GM12878 (cell line): ENCODE measurements at regions not wholly inside any gene's neighbourhood (a gene's known extent, or its start where the extent isn't known, plus 50 kb on each side); places are given as distances from the start of the nearest gene placed in this dataset.

Experiments
- ATAC-seq: fragments of 200-7000 bp; cut with Tn5 transposase; 3 replicates; pipeline ENCODE4 v1.9.1; 2020; ENCODE audit warnings: mild to moderate bottlenecking, moderate library complexity
- BruUV-seq: library from RNA; stranded (reverse); fragments of 400-500 nt; replicated peaks from 2 replicates; lab custom pipeline; 2021; lab: Mats Ljungman, UMichigan
- CTCF ChIA-PET: fragments of 300-600 bp; sonication (Branson Sonifier 250); formaldehyde crosslinking; extraction: SDS; loops from one replicate; lab custom pipeline; 2021; ENCODE audit warnings: inconsistent platforms; lab: Yijun Ruan, JAX
- POLR2A ChIA-PET: fragments of 350-600 bp; formaldehyde crosslinking; extraction: SDS; loops from one replicate; lab custom pipeline; 2021; ENCODE audit warnings: inconsistent platforms; lab: Charles Lee
- RAD21 ChIA-PET: fragments of 300-600 bp; sonication (Branson Sonifier 250); formaldehyde crosslinking; loops from one replicate; lab custom pipeline; 2023; ENCODE audit warnings: antibody characterized with exemption; ENCODE audit not compliant: unreplicated experiment; lab: Charles Lee
- SMC1A ChIA-PET: fragments of 300-600 bp; sonication (Branson Sonifier 250); formaldehyde crosslinking; loops from one replicate; lab custom pipeline; 2023; ENCODE audit not compliant: unreplicated experiment, uncharacterized antibody; lab: Charles Lee
- DNase-seq: peaks from one replicate; pipeline ENCODE4 v3.0.0-alpha.2; 2011; ENCODE audit warnings: low read depth, low spot score
- FAIRE-seq: peaks from 3 replicates; lab custom pipeline; 2011; peaks lifted over from hg19 to GRCh38; lab: Jason Lieb, UNC
- H2AFZ ChIP-seq: 2 replicates; pipeline ENCODE4 v1.6.0; 2011; ENCODE audit warnings: low read depth, low read length, control low read depth; ENCODE audit not compliant: control insufficient read depth
- H3K27ac ChIP-seq: 2 replicates; pipeline ENCODE4 v1.5.1; 2011; ENCODE audit warnings: control low read depth; ENCODE audit not compliant: control insufficient read depth, insufficient read depth
- H3K27me3 ChIP-seq, 2 experiments: replicated peaks in 1 of 2; 2 replicates each; pipeline versions ENCODE4 v1.6.0 to v1.6.1; 2011; ENCODE audit warnings: low read length in 1 of 2; ENCODE audit not compliant: control insufficient read depth in 2 of 2, insufficient read depth in 2 of 2
- H3K36me3 ChIP-seq, 2 experiments: 2 replicates each; pipeline ENCODE4 v1.5.1; 2011; ENCODE audit warnings: low read length in 1 of 2; ENCODE audit not compliant: control insufficient read depth in 2 of 2, insufficient read depth in 2 of 2
- H3K4me1 ChIP-seq: 2 replicates; pipeline ENCODE4 v1.6.1; 2011; ENCODE audit warnings: mild to moderate bottlenecking, low read length, moderate library complexity, mixed read lengths; ENCODE audit not compliant: control insufficient read depth, insufficient read depth
- H3K4me2 ChIP-seq: 2 replicates; pipeline ENCODE4 v1.6.0; 2011; ENCODE audit warnings: control low read depth; ENCODE audit not compliant: control insufficient read depth, insufficient read depth
- H3K4me3 ChIP-seq: fragments of 200-600 bp; sonication (generic); 2 replicates; pipeline ENCODE4 v1.5.1; 2016
- H3K79me2 ChIP-seq: 2 replicates; pipeline ENCODE4 v1.6.0; 2011; ENCODE audit warnings: low read length; ENCODE audit not compliant: control insufficient read depth, insufficient read depth
- H3K9ac ChIP-seq: 2 replicates; pipeline ENCODE4 v1.8.0; 2011; ENCODE audit warnings: low read length, control low read depth, mixed read lengths; ENCODE audit not compliant: control insufficient read depth, insufficient read depth
- H3K9me3 ChIP-seq: replicated peaks from 3 replicates; pipeline ENCODE4 v1.5.1; 2011; ENCODE audit warnings: mild to moderate bottlenecking, low read length; ENCODE audit not compliant: control insufficient read depth, insufficient read depth
- H4K20me1 ChIP-seq: 2 replicates; pipeline ENCODE4 v1.6.0; 2011; ENCODE audit not compliant: control insufficient read depth, insufficient read depth
- ATF2 ChIP-seq: IDR thresholded peaks from 2 replicates; pipeline ENCODE4 v1.6.1; 2012; ENCODE audit warnings: low read length, inconsistent platforms
- CHD4 ChIP-seq: fragments of 200-600 bp; sonication (generic); IDR thresholded peaks from 2 replicates; pipeline ENCODE4 v1.6.1; 2016; ENCODE audit warnings: mild to moderate bottlenecking
- CTCF ChIP-seq, 3 experiments: IDR thresholded peaks in 2 of 3; conservative IDR thresholded peaks in 1 of 3; 2 replicates each; pipeline ENCODE4 v1.5.1; 2011; ENCODE audit warnings: low read depth in 3 of 3, low read length in 3 of 3, mild to moderate bottlenecking in 3 of 3, control low read depth in 2 of 3, moderate library complexity in 2 of 3, inconsistent platforms in 1 of 3, mixed read lengths in 1 of 3; ENCODE audit not compliant: control insufficient read depth in 2 of 3, insufficient read depth in 1 of 3; ENCODE audit errors: extremely low read depth in 1 of 3
- ELK1 ChIP-seq: IDR thresholded peaks from 2 replicates; pipeline ENCODE4 v1.6.1; 2012; ENCODE audit warnings: low read depth, low read length, improper control_type of control experiment
- HDAC6 ChIP-seq: fragments of 200-600 bp; sonication (generic); IDR thresholded peaks from one replicate; pipeline ENCODE4 v1.8.0; 2017; ENCODE audit warnings: antibody characterized with exemption; ENCODE audit not compliant: unreplicated experiment
- HSF1 ChIP-seq: fragments of 150-350 bp; IDR thresholded peaks from 2 replicates; pipeline ENCODE4 v1.6.1; 2014; ENCODE audit warnings: mild to moderate bottlenecking, low read depth, low read length
- IRF3 ChIP-seq: fragments of 450-650 bp; IDR thresholded peaks from 2 replicates; pipeline ENCODE4 v1.6.1; 2014; ENCODE audit warnings: mild to moderate bottlenecking
- NFYB ChIP-seq: IDR thresholded peaks from 2 replicates; pipeline ENCODE4 v1.6.1; 2011; ENCODE audit warnings: low read depth, mild to moderate bottlenecking, low read length, improper control_type of control experiment, moderate library complexity; ENCODE audit not compliant: insufficient read depth
- REST ChIP-seq: IDR thresholded peaks from 2 replicates; pipeline ENCODE4 v1.6.1; 2012; ENCODE audit warnings: mild to moderate bottlenecking, low read depth, low read length
- ZSCAN29 ChIP-seq: fragments of 450-650 bp; IDR thresholded peaks from 2 replicates; pipeline ENCODE4 v1.6.1; 2017; ENCODE audit warnings: mild to moderate bottlenecking, moderate library complexity
- WGBS: methylation state at CpG from one replicate; pipeline ENCODE4 v1.1.6; 2016; ENCODE audit warnings: low lambda C conversion rate; ENCODE audit not compliant: insufficient replicate concordance, insufficient coverage; ENCODE audit errors: missing lambda C conversion rate; 5-methylcytosine and 5-hydroxymethylcytosine counted together
- in situ Hi-C: fragments of 300-500 bp; cut with MboI; formaldehyde crosslinking; loops from 9 replicates; pipeline ENCODE4 v1.14.3; 2018; ENCODE audit warnings: mixed read lengths
- intact Hi-C: fragments of 100-400 bp; cut with micrococcal nuclease; formaldehyde crosslinking; loops from one replicate; pipeline ENCODE4 v1.14.2; 2022; ENCODE audit not compliant: unreplicated experiment

- TF ChIP-seq NFYB: no peak
- no peak for TF ChIP-seq ELK1
Measured at GRCh38 chr2:146258071-146258470, 1586.8 kb upstream of the ACVR2A start (continued).

GRCh38 chr2:146252119-146252518 is 1592.7 kb upstream of the ACVR2A start:
- no peaks in the 10 kb centered on the region for H3K27me3 ChIP-seq
- POLR2A ChIA-PET: no interaction called here
- H2AFZ ChIP-seq: no peak overlapping the region
- CTCF ChIA-PET: interaction anchor here (0.8 kb wide), 1 partner anchor 317 kb away, joined by 3 read pairs; no protein-coding TSS in a partner anchor
- in situ Hi-C loops: no loop called here
- no peak overlapping the region for H3K4me3 ChIP-seq
- no peak for DNase-seq
- SMC1A ChIA-PET: interaction anchor here (1.1 kb wide), 1 partner anchor 28 kb away, joined by 3 read pairs; no protein-coding TSS in a partner anchor
- no peak overlapping the region for H3K27ac ChIP-seq
- intact Hi-C loops: no loop called here
- no peaks in the 10 kb centered on the region for H3K4me1 ChIP-seq
- H3K79me2 ChIP-seq: no peaks in the 10 kb centered on the region
- H3K4me2 ChIP-seq: no peak overlapping the region
- no peak for ATAC-seq
- H3K9ac ChIP-seq: no peak overlapping the region
- FAIRE-seq: no peak
- no TSS peak for BruUV-seq
- 42% methylated on average over 2 of the region's 2 CpGs for WGBS
- H3K9me3 ChIP-seq: no peaks in the 10 kb centered on the region
- H4K20me1 ChIP-seq: no peaks in the 10 kb centered on the region
- RAD21 ChIA-PET: no interaction called here
- no peaks in the 10 kb centered on the region for H3K36me3 ChIP-seq
- TF ChIP-seq ZSCAN29 (no peak), CHD4 (no peak), IRF3 (no peak), HDAC6 (no peak), ATF2 (no peak), REST (no peak), CTCF (IDR thresholded peaks at IDR 0.05 in 2 of 3, conservative IDR thresholded peaks at IDR 0.05 in 1 of 3; ENCODE audit: control insufficient read depth in 2 of 3, extremely low read depth in 1 of 3, insufficient read depth in 1 of 3, low read depth in 3 of 3, low read length in 3 of 3) (no peak), HSF1 (no peak)
